HepG2 (cell line): ENCODE measurements at regions not wholly inside any gene's neighbourhood (a gene's known extent, or its start where the extent isn't known, plus 50 kb on each side); places are given as distances from the start of the nearest gene placed in this dataset.

Source experiments
- ATAC-seq: fragments of 200-7000 bp; cut with Tn5 transposase; 3 replicates; pipeline ENCODE4 v1.9.1; 2020; ENCODE audit warnings: mild to moderate bottlenecking, moderate library complexity
- BruUV-seq: library from RNA; stranded (reverse); fragments of 400-500 nt; replicated peaks from 2 replicates; lab custom pipeline; 2021; lab: Mats Ljungman, UMichigan
- CTCF ChIA-PET: fragments of 300-600 bp; formaldehyde crosslinking; extraction: SDS; loops from one replicate; lab custom pipeline; 2021; ENCODE audit warnings: low total read pairs, inconsistent platforms, low intra/inter-chr PET ratio; lab: Yijun Ruan, JAX
- POLR2A ChIA-PET: fragments of 350-600 bp; sonication (Branson Sonifier 250); formaldehyde crosslinking; loops from one replicate; lab custom pipeline; 2020; ENCODE audit warnings: antibody characterized with exemption, inconsistent platforms; lab: Yijun Ruan, JAX
- DNase-seq: peaks from one replicate; pipeline ENCODE4 v3.0.0-alpha.2; 2015; ENCODE audit warnings: low spot score
- FAIRE-seq: peaks from 3 replicates; lab custom pipeline; 2011; peaks lifted over from hg19 to GRCh38; lab: Jason Lieb, UNC
- H2AFZ ChIP-seq: one replicate; pipeline ENCODE4 v1.6.1; 2011; ENCODE audit warnings: low read length, inconsistent platforms
- H3K27ac ChIP-seq: fragments of 300-600 bp; 3 replicates; pipeline ENCODE4 v1.8.0; 2011; ENCODE audit warnings: mixed run types, mild to moderate bottlenecking, mixed read lengths, low read length, inconsistent platforms; ENCODE audit not compliant: insufficient read depth; ENCODE audit errors: extremely low read length
- H3K27me3 ChIP-seq, 2 experiments: fragments of 200-600 bp in 1 of 2; 2 replicates in 1 of 2; 3 replicates in 1 of 2; pipeline versions ENCODE4 v1.6.0 to v1.8.0; 2011; ENCODE audit warnings: low read length in 2 of 2, mild to moderate bottlenecking in 2 of 2, moderate library complexity in 2 of 2, inconsistent platforms in 1 of 2; ENCODE audit not compliant: insufficient read depth in 2 of 2, control insufficient read depth in 1 of 2
- H3K36me3 ChIP-seq, 2 experiments: fragments of 200-600 bp in 1 of 2; replicated peaks in 1 of 2; 2 replicates in 1 of 2; 3 replicates in 1 of 2; pipeline versions ENCODE4 v1.5.1 to v1.8.0; 2011; ENCODE audit warnings: low read length in 2 of 2, inconsistent platforms in 1 of 2; ENCODE audit not compliant: insufficient read depth in 2 of 2, control insufficient read depth in 1 of 2
- H3K4me1 ChIP-seq: 2 replicates; pipeline ENCODE4 v1.5.1; 2012; ENCODE audit warnings: low read length, inconsistent platforms; ENCODE audit not compliant: insufficient read depth
- H3K4me2 ChIP-seq: 2 replicates; pipeline ENCODE4 v1.6.0; 2011; ENCODE audit warnings: low read depth, low read length, inconsistent platforms
- H3K4me3 ChIP-seq, 3 experiments: fragments of 200-600 bp in 1 of 3; sonication (generic), shearing (Covaris generic) in 1 of 3; replicated peaks in 1 of 3; 2 replicates each; pipeline ENCODE4 v1.5.1; 2011 to 2016; ENCODE audit warnings: low read length in 3 of 3, inconsistent platforms in 2 of 3, low read depth in 2 of 3, mild to moderate bottlenecking in 2 of 3, control low read depth in 1 of 3, mixed read lengths in 1 of 3; ENCODE audit not compliant: insufficient read depth in 1 of 3
- H3K79me2 ChIP-seq: one replicate; pipeline ENCODE4 v1.6.1; 2011; ENCODE audit warnings: low read length, inconsistent platforms; ENCODE audit not compliant: insufficient read depth
- H3K9ac ChIP-seq: 2 replicates; pipeline ENCODE4 v1.6.0; 2011; ENCODE audit warnings: mild to moderate bottlenecking, low read depth, low read length, inconsistent platforms; ENCODE audit not compliant: insufficient read depth
- H3K9me3 ChIP-seq: 2 replicates; pipeline ENCODE4 v1.5.1; 2012; ENCODE audit warnings: mild to moderate bottlenecking, low read length
- H4K20me1 ChIP-seq: 2 replicates; pipeline ENCODE4 v1.6.0; 2011; ENCODE audit warnings: inconsistent platforms, mild to moderate bottlenecking, low read length, moderate library complexity; ENCODE audit not compliant: insufficient read depth
- BCL3 ChIP-seq: sonication (generic); formaldehyde crosslinking; IDR thresholded peaks from 2 replicates; pipeline ENCODE4 v1.5.1; 2020; ENCODE audit warnings: mild to moderate bottlenecking, missing genetic modification reagents, moderate library complexity
- CHD4 ChIP-seq: fragments of 200-600 bp; sonication (generic); IDR thresholded peaks from 2 replicates; pipeline ENCODE4 v1.7.0; 2017; ENCODE audit warnings: mild to moderate bottlenecking, low read length, borderline replicate concordance
- MTF1 ChIP-seq: sonication (generic); formaldehyde crosslinking; IDR thresholded peaks from 2 replicates; pipeline ENCODE4 v1.5.0; 2020; ENCODE audit warnings: missing genetic modification reagents
- RAD51 ChIP-seq: fragments of 450-650 bp; IDR thresholded peaks from 2 replicates; pipeline ENCODE4 v1.6.1; 2016; ENCODE audit warnings: borderline replicate concordance
- SMAD3 ChIP-seq: sonication (generic); formaldehyde crosslinking; IDR thresholded peaks from 2 replicates; pipeline ENCODE4 v1.4.0; 2020; ENCODE audit warnings: missing genetic modification reagents
- TAF1 ChIP-seq: sonication (generic); formaldehyde crosslinking; IDR thresholded peaks from 2 replicates; pipeline ENCODE4 v1.4.0; 2020; ENCODE audit warnings: missing genetic modification reagents
- ZBTB3 ChIP-seq: sonication (generic); formaldehyde crosslinking; IDR thresholded peaks from 2 replicates; pipeline ENCODE4 v1.4.0; 2020; ENCODE audit warnings: low read depth, mild to moderate bottlenecking, moderate library complexity, missing genetic modification reagents, borderline replicate concordance
- ZC3H4 ChIP-seq: sonication (generic); formaldehyde crosslinking; IDR thresholded peaks from 2 replicates; pipeline ENCODE4 v1.4.0; 2020; ENCODE audit warnings: missing genetic modification reagents, borderline replicate concordance
- ZNF460 ChIP-seq: sonication (generic); formaldehyde crosslinking; IDR thresholded peaks from 2 replicates; pipeline ENCODE4 v1.5.1; 2020; ENCODE audit warnings: missing genetic modification reagents, mild to moderate bottlenecking, borderline replicate concordance
- ZNF510 ChIP-seq: sonication (generic); formaldehyde crosslinking; IDR thresholded peaks from 2 replicates; pipeline ENCODE4 v1.4.0; 2020; ENCODE audit warnings: low read depth, mild to moderate bottlenecking, missing genetic modification reagents
- WGBS: methylation state at CpG from one replicate; pipeline ENCODE4 v1.1.6; 2017; ENCODE audit warnings: low lambda C conversion rate; 5-methylcytosine and 5-hydroxymethylcytosine counted together
- in situ Hi-C: cut with HindIII; loops from 2 replicates; pipeline ENCODE4 v1.10.0; 2017; ENCODE audit warnings: low pct_unique_long_range_greater_than_20kb; ENCODE audit not compliant: extremely low pct_ligation_motif_present
- intact Hi-C: fragments of 100-400 bp; cut with micrococcal nuclease; formaldehyde crosslinking; loops from one replicate; pipeline ENCODE4 v1.10.0; 2022; ENCODE audit not compliant: unreplicated experiment
- TF ChIP-seq, protein P1 (sequence below): sonication (generic); IDR thresholded peaks from 2 replicates; pipeline ENCODE4 v1.6.1; 2016; ENCODE audit warnings: low read depth, borderline replicate concordance
- TF ChIP-seq, protein P2 (sequence below): IDR thresholded peaks from 2 replicates; pipeline ENCODE4 v1.4.0; 2020; ENCODE audit warnings: mild to moderate bottlenecking, missing genetic modification reagents

DNA sequence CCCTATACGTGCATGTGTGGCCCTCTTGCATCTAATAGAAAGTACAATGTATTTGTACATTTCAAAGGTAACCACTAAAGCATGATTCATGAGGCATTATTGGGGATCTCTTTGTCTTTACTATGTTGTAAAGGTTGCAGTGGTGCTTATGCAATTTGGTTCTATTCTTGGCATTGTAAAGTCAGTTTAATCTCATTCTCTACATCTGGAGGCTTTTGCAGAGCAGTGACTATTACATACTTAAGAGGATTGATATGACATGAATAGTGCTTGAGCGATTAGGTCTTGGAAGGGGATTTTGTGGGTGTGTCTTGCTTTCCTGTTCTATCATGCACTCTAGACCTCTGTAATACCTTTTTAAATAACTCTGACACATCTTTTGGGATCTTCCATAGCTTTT is 610.0 kb downstream of the EFNB2 start:
- H3K9me3 ChIP-seq, result no peaks in the 10 kb centered on the region; the same call in 1 of the 2 replicates
- no peak for FAIRE-seq
- no peak overlapping the region for H3K4me2 ChIP-seq
- no peak overlapping the region for H3K9ac ChIP-seq
- intact Hi-C loops (no loop called here), in situ Hi-C loops (no loop called here)
- no peaks in the 10 kb centered on the region for H4K20me1 ChIP-seq
- 0% methylated on average over 2 of the region's 2 CpGs for WGBS
- ATAC-seq, result no peak
- H3K79me2 ChIP-seq, result no peaks in the 10 kb centered on the region
- no peaks in the 10 kb centered on the region for H3K36me3 ChIP-seq
- no peaks in the 10 kb centered on the region for H3K27me3 ChIP-seq
- TF ChIP-seq ZNF460 (CRISPR knock-in tag) (no peak), SMAD3 (no peak), RAD51 (no peak), ZBTB3 (no peak), ZC3H4 (CRISPR knock-in tag) (no peak), MTF1 (CRISPR knock-in tag) (no peak), ZNF510 (CRISPR knock-in tag) (no peak), TAF1 (CRISPR knock-in tag) (no peak), CHD4 (no peak), BCL3 (CRISPR knock-in tag) (no peak)
- TF ChIP-seq, protein P1, sequence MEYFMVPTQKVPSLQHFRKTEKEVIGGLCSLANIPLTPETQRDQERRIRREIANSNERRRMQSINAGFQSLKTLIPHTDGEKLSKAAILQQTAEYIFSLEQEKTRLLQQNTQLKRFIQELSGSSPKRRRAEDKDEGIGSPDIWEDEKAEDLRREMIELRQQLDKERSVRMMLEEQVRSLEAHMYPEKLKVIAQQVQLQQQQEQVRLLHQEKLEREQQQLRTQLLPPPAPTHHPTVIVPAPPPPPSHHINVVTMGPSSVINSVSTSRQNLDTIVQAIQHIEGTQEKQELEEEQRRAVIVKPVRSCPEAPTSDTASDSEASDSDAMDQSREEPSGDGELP, result no peak
- TF ChIP-seq, protein P2, sequence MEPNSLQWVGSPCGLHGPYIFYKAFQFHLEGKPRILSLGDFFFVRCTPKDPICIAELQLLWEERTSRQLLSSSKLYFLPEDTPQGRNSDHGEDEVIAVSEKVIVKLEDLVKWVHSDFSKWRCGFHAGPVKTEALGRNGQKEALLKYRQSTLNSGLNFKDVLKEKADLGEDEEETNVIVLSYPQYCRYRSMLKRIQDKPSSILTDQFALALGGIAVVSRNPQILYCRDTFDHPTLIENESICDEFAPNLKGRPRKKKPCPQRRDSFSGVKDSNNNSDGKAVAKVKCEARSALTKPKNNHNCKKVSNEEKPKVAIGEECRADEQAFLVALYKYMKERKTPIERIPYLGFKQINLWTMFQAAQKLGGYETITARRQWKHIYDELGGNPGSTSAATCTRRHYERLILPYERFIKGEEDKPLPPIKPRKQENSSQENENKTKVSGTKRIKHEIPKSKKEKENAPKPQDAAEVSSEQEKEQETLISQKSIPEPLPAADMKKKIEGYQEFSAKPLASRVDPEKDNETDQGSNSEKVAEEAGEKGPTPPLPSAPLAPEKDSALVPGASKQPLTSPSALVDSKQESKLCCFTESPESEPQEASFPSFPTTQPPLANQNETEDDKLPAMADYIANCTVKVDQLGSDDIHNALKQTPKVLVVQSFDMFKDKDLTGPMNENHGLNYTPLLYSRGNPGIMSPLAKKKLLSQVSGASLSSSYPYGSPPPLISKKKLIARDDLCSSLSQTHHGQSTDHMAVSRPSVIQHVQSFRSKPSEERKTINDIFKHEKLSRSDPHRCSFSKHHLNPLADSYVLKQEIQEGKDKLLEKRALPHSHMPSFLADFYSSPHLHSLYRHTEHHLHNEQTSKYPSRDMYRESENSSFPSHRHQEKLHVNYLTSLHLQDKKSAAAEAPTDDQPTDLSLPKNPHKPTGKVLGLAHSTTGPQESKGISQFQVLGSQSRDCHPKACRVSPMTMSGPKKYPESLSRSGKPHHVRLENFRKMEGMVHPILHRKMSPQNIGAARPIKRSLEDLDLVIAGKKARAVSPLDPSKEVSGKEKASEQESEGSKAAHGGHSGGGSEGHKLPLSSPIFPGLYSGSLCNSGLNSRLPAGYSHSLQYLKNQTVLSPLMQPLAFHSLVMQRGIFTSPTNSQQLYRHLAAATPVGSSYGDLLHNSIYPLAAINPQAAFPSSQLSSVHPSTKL (CRISPR knock-in tag), result no peak
- ChIA-PET POLR2A (no interaction called here), CTCF (no interaction called here)
- H3K27ac ChIP-seq, result no peak overlapping the region
- H3K4me3 ChIP-seq, result no peak overlapping the region
- no TSS peak for BruUV-seq
- no peak for DNase-seq
- no peak overlapping the region for H2AFZ ChIP-seq
- no peaks in the 10 kb centered on the region for H3K4me1 ChIP-seq
